Activated CD4-positive, alpha-beta T cell treated with anti-CD3 and anti-CD28 coated beads for 48 hours (primary cell): ENCODE measurements at regions not wholly inside any gene's neighbourhood (a gene's known extent, or its start where the extent isn't known, plus 50 kb on each side); places are given as distances from the start of the nearest gene placed in this dataset.
"Not testable (repeated sequence)": the region's sequence is repeated elsewhere in the genome, so short reads cannot be mapped to it uniquely, and the experiment has no call there.

Experiments used
- DNase-seq: peaks from one replicate; pipeline ENCODE4 v3.0.0-alpha.2; 2020

GRCh38 chr18:6537475-6537874, 122.8 kb upstream of the L3MBTL4 start:
- no peak for DNase-seq

GRCh38 chr18:6541131-6541679, 126.5 kb upstream of the L3MBTL4 start:
- not testable (repeated sequence) for DNase-seq

GRCh38 chr18:6542296-6542695, 127.6 kb upstream of the L3MBTL4 start:
- no peak for DNase-seq

GRCh38 chr18:6543330-6543908, 128.7 kb upstream of the L3MBTL4 start:
- DNase-seq: no peak

- no peak for DNase-seq
Measured at GRCh38 chr18:6546229-6546628, 131.5 kb upstream of the L3MBTL4 start.

- DNase-seq: no peak
Measured at GRCh38 chr18:6547476-6547875, 132.8 kb upstream of the L3MBTL4 start.

- no peak for DNase-seq
Measured at GRCh38 chr18:6553234-6553900, 138.7 kb upstream of the L3MBTL4 start.

GRCh38 chr18:6557057-6557769, 142.5 kb upstream of the L3MBTL4 start:
- no peak for DNase-seq

GRCh38 chr18:6557770-6558248, 143.1 kb upstream of the L3MBTL4 start:
- no peak for DNase-seq

- DNase-seq: no peak
Measured at GRCh38 chr18:6558446-6559156, 143.9 kb upstream of the L3MBTL4 start.

- no peak for DNase-seq
Measured at GRCh38 chr18:6559296-6559695, 144.6 kb upstream of the L3MBTL4 start.

- DNase-seq: no peak
Measured at GRCh38 chr18:6561016-6561415, 146.3 kb upstream of the L3MBTL4 start.

- DNase-seq: no peak
Measured at GRCh38 chr18:6561420-6561861, 146.7 kb upstream of the L3MBTL4 start.

- DNase-seq: no peak
Measured at GRCh38 chr18:6561862-6562291, 147.2 kb upstream of the L3MBTL4 start.

- no peak for DNase-seq
Measured at GRCh38 chr18:6563896-6564295, 149.2 kb upstream of the L3MBTL4 start.

GRCh38 chr18:6564950-6565814, 150.5 kb upstream of the L3MBTL4 start:
- DNase-seq: no peak

GRCh38 chr18:6565815-6566081, 151.0 kb upstream of the L3MBTL4 start:
- DNase-seq: no peak

- DNase-seq: no peak
Measured at GRCh38 chr18:6566338-6566911, 151.7 kb upstream of the L3MBTL4 start.

GRCh38 chr18:6569813-6570212, 155.1 kb upstream of the L3MBTL4 start:
- DNase-seq: no peak

- no peak for DNase-seq
Measured at GRCh38 chr18:6570581-6571238, 156.0 kb upstream of the L3MBTL4 start.

GRCh38 chr18:6571239-6571602, 156.5 kb upstream of the L3MBTL4 start:
- DNase-seq: no peak
